ENCODE measurements at regions not wholly inside any gene's neighbourhood (a gene's known extent, or its start where the extent isn't known, plus 50 kb on each side); places are given as distances from the start of the nearest gene placed in this dataset.
A peak's percentile ranks its signal among the peaks of the same experiment; 100 is the strongest.

GRCh38 chr5:39716532-39717028, 291.8 kb upstream of the DAB2 start:
- TF ChIP-seq CTCF (conservative IDR thresholded peaks at IDR 0.05 in 1 of 2, IDR thresholded peaks at IDR 0.05 in 1 of 2; ENCODE audit: low read depth in 1 of 2, low read length in 2 of 2) = peak; percentile 45 to 55
- no peak for TF ChIP-seq EZH2 (IDR thresholded peaks at IDR 0.05; ENCODE audit: low read length, missing control alignments)

Data from fibroblast of lung (primary cell).